HG03342 (cell line): ENCODE measurements at regions not wholly inside any gene's neighbourhood (a gene's known extent, or its start where the extent isn't known, plus 50 kb on each side); places are given as distances from the start of the nearest gene placed in this dataset.
"Not testable (repeated sequence)": the region's sequence is repeated elsewhere in the genome, so short reads cannot be mapped to it uniquely, and the experiment has no call there.

Source experiments
- ATAC-seq: cut with Tn5 transposase; IDR thresholded peaks from one replicate; pipeline ENCODE4 v1.9.1; 2021; ENCODE audit warnings: mild to moderate bottlenecking, moderate library complexity; ENCODE audit not compliant: unreplicated experiment

DNA sequence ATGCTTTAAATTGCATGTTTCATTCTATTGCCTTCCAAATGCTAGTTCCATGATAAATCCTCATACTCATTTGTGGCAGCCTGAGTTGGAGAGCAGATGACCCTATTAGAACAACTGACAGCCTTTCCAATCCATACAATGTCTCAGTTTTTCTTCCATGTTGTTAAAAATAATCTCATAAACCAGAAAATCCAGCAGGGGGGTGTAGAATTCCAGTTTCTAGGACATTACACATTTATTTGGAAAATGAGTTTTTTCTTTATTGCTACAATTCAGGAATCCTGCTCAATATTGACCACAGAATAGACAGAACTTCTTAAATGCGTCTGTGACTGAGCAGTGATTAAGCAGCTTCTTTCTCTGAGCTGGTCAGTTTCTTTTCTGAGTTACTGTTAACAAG lies 174.2 kb upstream of the ATP10A start:
- ATAC-seq = no peak

DNA sequence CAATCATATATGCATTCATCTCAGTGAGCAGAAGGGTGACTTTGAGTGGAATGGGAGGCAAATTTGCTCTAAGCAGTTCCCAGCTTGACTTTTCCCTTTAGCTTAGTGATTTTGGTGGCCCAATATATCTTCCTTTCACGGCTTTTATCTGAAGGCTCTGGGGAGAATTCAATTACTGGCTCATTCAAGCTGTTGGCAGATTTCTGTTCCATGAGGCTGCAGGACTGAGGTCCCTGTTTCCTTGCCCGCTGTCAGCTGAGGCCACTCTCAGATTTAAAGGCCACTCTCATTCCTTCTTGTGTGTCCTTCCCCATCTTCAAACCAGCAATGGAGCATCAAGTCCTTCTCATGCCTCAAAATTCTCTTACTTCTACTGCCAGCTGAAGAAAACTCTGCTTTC lies 170.4 kb upstream of the ATP10A start:
- no peak for ATAC-seq

GRCh38 chr15:26032162-26032846 lies 169.2 kb upstream of the ATP10A start:
- no peak for ATAC-seq

GRCh38 chr15:26029586-26029985 lies 166.5 kb upstream of the ATP10A start:
- not testable (repeated sequence) for ATAC-seq

DNA sequence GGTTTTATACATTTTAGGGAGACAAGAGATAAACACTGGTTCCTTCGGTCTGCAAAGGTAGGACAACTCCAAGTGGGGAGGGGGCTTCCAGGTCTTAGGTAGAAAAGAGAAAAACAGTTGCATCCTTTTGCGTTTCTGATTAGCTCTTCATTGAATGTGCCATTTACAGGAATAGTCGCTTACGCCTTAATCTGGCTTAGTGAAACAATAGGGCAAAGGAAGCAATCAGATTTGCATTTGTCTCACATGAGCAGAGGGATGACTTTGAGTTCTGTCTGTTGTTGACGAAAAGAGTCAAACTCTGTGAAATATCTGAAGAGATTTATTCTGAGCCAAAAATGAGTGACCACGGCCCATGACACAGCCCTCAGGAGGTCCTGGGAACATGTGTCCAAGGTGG lies 166.0 kb upstream of the ATP10A start:
- ATAC-seq = no peak

DNA sequence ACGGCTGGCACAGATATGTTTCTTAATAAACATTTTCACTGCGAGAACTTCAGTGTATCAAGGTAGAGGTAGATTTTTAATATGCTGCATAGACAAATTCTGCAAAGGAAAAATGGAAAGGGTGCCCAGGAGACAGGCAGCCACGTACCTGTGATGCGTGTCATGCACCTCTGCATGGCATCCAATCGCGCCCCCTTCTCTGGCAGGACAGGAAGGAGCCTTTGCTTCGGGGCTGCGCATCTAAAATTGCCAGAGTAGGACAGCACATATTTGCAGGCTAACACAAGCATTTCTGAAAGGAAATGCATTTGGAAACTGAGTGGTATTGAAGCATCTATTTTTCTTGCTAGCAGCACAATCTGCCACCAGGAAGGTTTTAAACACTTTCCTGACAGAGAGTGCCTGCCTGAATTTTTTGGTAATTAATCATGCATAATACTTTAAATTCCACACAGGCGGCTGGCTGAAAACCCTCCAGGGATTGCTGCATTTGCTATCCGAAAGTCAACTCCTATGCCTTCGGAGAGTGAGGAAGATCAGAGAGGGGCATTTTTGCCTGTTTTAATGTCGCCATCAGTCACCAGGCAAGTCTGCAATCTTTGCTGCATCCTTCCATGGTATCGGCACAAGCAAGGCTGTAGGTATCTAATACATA lies 165.1 kb upstream of the ATP10A start:
- ATAC-seq = no peak

DNA sequence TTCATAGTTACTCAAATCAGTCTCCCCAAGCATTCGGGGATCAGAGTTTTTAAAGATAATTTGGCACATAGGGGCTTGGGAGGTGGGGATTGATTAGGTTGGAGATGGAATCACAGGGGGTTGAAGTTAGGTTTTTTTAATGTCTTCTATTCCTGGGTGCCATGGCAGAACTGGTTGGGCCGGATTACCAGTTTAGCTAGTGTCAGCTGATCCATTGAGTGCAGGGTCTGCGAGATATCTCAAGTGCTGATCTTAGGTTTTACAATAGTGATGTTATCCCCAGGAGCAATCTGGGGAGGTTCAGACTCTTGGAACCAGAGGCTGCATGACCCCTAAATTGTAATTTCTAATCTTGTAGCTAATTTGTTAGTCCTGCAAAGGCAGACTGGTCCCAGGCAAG lies 163.5 kb upstream of the ATP10A start:
- ATAC-seq = not testable (repeated sequence)

DNA sequence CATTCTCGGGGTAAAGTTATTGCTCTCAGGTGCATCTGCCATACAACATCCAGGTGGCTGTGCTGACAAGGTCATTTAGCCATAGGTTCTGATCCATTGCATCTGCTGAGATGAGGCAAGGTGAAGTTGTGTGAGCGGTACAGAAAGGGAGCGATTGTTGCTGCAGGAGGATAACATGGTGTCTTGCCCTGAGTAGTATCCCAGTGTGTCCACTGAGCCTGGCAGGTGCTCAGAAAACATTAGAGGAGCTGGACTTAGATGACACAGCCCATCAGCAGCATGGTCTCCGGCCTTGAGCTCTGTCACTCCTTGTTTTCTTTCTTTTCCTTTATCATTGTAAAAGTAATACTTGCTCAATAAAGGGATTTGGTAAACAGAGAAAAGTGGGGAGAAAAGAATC lies 161.1 kb upstream of the ATP10A start:
- no peak for ATAC-seq

DNA sequence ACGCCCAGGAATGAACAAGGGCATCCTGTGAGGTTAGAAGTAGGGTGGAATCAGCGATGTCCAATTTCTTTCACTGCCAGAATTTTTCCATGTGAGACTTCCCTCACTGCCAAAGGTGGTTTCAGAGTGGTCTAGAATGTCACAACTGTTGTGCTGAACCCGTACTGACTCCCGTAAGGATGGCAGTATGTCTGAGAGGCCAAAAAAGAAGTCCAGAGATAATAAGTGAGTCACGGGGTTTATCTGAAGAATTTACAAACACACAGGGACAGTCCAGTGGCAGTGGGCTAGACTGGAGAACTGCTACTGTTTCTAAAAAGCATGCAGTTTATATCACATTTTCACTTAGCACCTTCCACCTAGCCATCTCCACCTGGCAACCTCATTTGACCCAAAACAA lies 160.6 kb upstream of the ATP10A start:
- no peak for ATAC-seq

DNA sequence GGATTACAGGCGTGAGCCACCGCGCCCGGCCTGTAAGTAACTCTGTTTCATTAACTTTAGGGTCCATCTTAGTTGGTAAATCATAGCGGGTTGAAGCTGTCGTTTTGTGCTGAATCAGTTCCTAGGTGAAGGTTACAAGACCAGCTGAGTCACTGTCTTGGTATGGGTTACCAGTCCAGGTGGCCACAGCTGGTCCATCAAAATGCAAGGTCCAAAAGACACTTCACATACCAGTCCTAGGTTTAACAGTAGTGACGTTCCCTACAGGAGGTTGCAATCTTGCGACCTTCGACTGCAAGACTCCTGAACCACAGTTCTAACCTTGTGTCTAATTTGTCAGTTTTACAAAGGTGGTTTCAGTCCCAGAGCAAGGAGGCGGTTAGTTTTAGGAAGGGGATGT lies 160.1 kb upstream of the ATP10A start:
- ATAC-seq = no peak

DNA sequence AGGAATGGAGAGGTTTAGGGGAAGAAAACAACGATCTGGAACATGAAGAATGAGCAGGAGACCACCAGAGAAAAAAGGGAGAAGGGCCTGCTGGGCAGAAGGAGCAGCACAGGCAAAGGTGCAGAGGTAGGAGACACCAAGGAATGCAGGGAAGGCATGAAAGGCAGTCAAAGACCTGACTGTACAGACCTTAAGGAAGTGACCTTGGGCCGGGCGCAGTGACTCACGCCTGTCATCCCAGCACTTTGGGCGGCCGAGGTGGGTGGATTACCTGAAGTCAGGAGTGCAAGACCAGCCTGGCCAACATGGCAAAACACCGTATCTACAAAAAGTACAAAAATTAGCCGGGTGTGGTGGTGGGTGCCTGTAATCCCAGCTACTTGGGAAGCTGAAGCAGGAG lies 157.7 kb upstream of the ATP10A start:
- ATAC-seq = no peak

GRCh38 chr15:26017665-26018064 lies 154.5 kb upstream of the ATP10A start:
- no peak for ATAC-seq

- no peak for ATAC-seq
Measured at GRCh38 chr15:26015516-26016075, 152.5 kb upstream of the ATP10A start.

GRCh38 chr15:26013981-26014380 lies 150.9 kb upstream of the ATP10A start:
- ATAC-seq = no peak

DNA sequence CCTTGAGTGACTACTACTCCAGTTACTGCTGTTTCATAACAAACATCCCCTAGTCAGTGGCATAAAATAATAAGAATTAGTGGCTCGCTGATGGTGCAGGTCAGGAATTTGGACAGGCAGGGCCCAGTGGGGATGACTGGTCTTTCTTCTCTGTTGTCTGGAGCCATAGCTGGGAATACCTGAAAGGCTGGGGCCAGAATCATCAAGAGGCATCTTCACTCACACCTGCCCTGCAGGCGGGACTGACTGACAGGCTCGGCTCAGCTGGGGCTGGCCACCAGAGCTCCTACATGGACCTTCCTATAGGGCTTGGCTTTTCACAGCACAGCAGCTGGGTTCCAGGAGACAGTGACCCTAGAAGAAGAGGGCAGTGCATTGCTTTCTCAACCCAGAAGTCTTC lies 148.8 kb upstream of the ATP10A start:
- ATAC-seq = no peak

GRCh38 chr15:26007151-26007550 lies 144.0 kb upstream of the ATP10A start:
- ATAC-seq = no peak

DNA sequence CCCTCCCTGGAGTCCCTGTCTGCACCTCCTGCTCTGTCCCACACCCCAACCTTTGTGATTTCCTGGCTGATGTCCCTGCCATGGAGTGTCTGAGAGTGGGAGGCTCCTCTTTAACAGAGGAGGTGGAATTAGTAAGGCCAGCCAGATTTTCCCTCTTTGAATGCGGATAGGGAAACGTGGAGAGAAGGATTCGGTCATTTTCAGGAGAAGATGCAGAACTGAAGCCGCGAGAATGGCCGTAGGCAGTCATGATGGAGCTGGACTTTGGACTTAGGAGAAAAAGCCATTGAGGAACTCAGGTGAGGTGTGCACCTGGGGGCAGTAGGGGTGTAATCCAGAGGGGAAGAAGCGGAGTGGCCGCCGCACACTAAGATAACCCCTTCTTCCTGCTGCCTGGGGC lies 138.1 kb upstream of the ATP10A start:
- no peak for ATAC-seq

DNA sequence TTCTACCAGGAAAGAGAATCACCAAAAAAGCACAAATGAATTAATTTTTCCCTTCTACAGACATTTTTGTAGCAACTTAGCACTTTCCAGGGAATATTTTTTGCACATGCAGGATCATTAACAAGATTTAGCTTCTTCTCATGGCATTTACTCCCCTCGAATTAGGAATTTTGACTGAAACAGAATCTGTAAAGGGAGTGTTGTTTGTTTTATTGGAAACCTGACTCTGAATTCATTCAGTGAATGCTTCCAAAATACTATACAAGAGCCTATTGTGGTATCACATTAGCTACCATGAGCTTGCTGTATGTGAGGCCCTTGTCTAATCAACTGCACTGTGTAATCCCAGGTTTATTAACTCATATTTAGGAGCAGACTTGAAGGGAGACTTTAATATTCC lies 130.4 kb upstream of the ATP10A start:
- ATAC-seq = no peak

DNA sequence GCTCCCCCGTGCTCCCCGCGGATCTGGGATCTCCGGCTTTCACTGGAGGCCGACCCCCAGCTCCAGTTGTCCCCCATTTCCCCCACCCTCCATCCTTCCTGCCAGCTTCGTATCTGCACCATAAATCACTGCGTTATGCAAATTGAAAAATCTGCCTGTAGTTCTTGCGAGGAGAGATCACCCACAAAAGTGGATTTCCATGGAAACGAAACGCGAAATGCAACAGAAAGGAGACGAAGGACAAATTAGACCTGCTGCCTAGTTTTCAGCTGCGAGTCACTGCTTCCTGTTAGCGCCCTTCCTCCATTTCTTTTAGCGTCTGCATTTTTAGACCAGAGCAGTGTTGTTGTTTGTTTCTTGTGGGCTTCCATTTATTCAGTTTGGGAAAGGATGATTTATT lies 127.1 kb upstream of the ATP10A start:
- no peak for ATAC-seq

DNA sequence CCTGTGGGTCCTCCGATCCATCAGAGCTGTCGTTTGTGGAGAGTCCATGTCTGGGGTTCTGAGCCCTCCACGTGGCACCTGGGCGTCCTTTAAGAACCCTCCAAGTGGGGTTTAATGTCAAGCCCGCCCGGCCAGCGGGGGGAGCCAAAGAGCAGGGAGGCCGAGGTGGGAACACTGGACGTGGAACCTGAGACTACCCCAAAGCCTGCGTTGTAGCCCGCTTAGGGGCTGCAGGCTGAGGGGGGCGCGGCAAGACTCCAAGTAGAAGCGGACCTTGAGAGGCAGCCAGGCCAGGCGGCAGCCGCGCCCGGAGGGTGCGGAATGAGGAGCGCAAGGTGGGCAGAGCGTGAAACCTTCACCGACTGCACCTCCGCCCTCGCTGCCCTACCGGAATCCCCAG lies 126.2 kb upstream of the ATP10A start:
- ATAC-seq = no peak

DNA sequence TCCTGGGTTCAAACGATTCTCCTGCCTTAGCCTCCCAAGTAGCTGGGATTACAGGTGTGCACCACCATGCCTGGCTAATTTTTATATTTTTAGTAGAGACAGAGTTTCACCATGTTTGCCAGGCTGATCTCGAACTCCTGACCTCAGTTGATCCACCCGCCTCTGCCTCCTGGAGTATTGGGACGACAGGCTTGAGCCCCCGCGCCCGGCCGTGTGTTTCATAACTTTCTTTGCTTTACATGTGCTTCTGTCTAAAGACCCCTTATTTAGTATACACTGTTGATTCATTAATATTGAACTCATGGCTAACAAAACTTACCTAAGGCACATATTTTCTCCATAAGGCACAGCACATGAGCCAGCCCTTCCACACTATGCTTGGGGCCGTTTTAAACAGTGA lies 125.6 kb upstream of the ATP10A start:
- not testable (repeated sequence) for ATAC-seq

GRCh38 chr15:25987638-25988037 lies 124.5 kb upstream of the ATP10A start:
- no peak for ATAC-seq

DNA sequence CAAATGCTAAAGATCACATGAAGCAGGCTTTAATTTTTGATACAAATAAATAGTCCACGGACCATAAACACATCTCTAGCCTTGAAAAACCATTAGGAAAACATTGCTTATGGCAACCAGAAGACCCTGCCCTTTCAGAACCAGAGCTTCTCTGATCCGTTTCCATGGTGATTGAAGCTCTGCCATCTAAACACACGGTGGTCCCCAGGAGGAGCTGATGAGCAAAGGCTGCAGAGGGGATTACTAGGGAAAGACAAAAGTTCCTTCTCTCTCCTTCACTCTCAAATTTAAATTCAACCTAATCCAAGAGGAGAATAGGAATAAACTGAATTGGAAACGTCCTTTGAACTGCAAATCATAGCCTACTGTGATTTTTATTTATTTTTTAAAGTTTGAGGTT lies 122.0 kb upstream of the ATP10A start:
- ATAC-seq = no peak
